ENCODE measurements at regions not wholly inside any gene's neighbourhood (a gene's known extent, or its start where the extent isn't known, plus 50 kb on each side); places are given as distances from the start of the nearest gene placed in this dataset.

GRCh38 chr22:26806445-26807175, 149.2 kb downstream of the MIAT start:
- ChIA-PET CTCF (no interaction called here), POLR2A (ENCODE audit: low non-redundant PET) (no interaction called here)
- H3K4me1 ChIP-seq (ENCODE audit: insufficient read depth, low read length, poor library complexity, severe bottlenecking), result no peaks in the 10 kb centered on the region
- no peak overlapping the region for H3K27ac ChIP-seq (ENCODE audit: low read depth, low read length, poor library complexity, severe bottlenecking)
- H3K27me3 ChIP-seq (replicated peaks; ENCODE audit: insufficient read depth, low read depth, low read length, poor library complexity), result no peaks in the 10 kb centered on the region
- DNase-seq (ENCODE audit: low spot score), result peak; percentile 54
- TF ChIP-seq EZH2 (IDR thresholded peaks at IDR 0.05; ENCODE audit: borderline replicate concordance, low read depth, low read length, poor library complexity, severe bottlenecking) (no peak), CTCF (conservative IDR thresholded peaks at IDR 0.05; ENCODE audit: low read depth, low read length) (no peak)
- H3K36me3 ChIP-seq (ENCODE audit: insufficient read depth, low read length, poor library complexity, severe bottlenecking), result no peaks in the 10 kb centered on the region
- no TSS peak for BruUV-seq (replicated peaks)
- intact Hi-C loops (cut with micrococcal nuclease; ENCODE audit: unreplicated experiment), result no loop called here
- H3K9me3 ChIP-seq (ENCODE audit: low read depth, low read length, poor library complexity, severe bottlenecking), result no peaks in the 10 kb centered on the region
- H3K4me3 ChIP-seq (ENCODE audit: low read depth, low read length, poor library complexity, severe bottlenecking), result no peak overlapping the region

GRCh38 chr22:26811647-26811992, 154.2 kb downstream of the MIAT start:
- intact Hi-C loops (cut with micrococcal nuclease; ENCODE audit: unreplicated experiment), result no loop called here
- Histone ChIP-seq H3K4me3 (ENCODE audit: low read depth, low read length, poor library complexity, severe bottlenecking) (no peak overlapping the region), H3K27me3 (replicated peaks; ENCODE audit: insufficient read depth, low read depth, low read length, poor library complexity) (no peaks in the 10 kb centered on the region), H3K4me1 (ENCODE audit: insufficient read depth, low read length, poor library complexity, severe bottlenecking) (no peaks in the 10 kb centered on the region), H3K36me3 (ENCODE audit: insufficient read depth, low read length, poor library complexity, severe bottlenecking) (no peaks in the 10 kb centered on the region), H3K9me3 (ENCODE audit: low read depth, low read length, poor library complexity, severe bottlenecking) (no peaks in the 10 kb centered on the region), H3K27ac (ENCODE audit: low read depth, low read length, poor library complexity, severe bottlenecking) (no peak overlapping the region)
- no peak for DNase-seq (ENCODE audit: low spot score)
- no TSS peak for BruUV-seq (replicated peaks)
- CTCF ChIA-PET, result no interaction called here
- no peak for TF ChIP-seq EZH2 (IDR thresholded peaks at IDR 0.05; ENCODE audit: borderline replicate concordance, low read depth, low read length, poor library complexity, severe bottlenecking)
- no peak for TF ChIP-seq CTCF (conservative IDR thresholded peaks at IDR 0.05; ENCODE audit: low read depth, low read length)
- POLR2A ChIA-PET (ENCODE audit: low non-redundant PET), result no interaction called here

- BruUV-seq (replicated peaks), result no TSS peak
- Histone ChIP-seq H3K9me3 (ENCODE audit: low read depth, low read length, poor library complexity, severe bottlenecking) (no peaks in the 10 kb centered on the region), H3K4me1 (ENCODE audit: insufficient read depth, low read length, poor library complexity, severe bottlenecking) (no peaks in the 10 kb centered on the region), H3K36me3 (ENCODE audit: insufficient read depth, low read length, poor library complexity, severe bottlenecking) (no peaks in the 10 kb centered on the region), H3K27ac (ENCODE audit: low read depth, low read length, poor library complexity, severe bottlenecking) (no peak overlapping the region), H3K4me3 (ENCODE audit: low read depth, low read length, poor library complexity, severe bottlenecking) (no peak overlapping the region), H3K27me3 (replicated peaks; ENCODE audit: insufficient read depth, low read depth, low read length, poor library complexity) (no peaks in the 10 kb centered on the region)
- ChIA-PET POLR2A (ENCODE audit: low non-redundant PET) (no interaction called here), CTCF (no interaction called here)
- intact Hi-C loops (cut with micrococcal nuclease; ENCODE audit: unreplicated experiment), result no loop called here
- TF ChIP-seq EZH2 (IDR thresholded peaks at IDR 0.05; ENCODE audit: borderline replicate concordance, low read depth, low read length, poor library complexity, severe bottlenecking), result no peak
- DNase-seq (ENCODE audit: low spot score), result no peak
Measured at GRCh38 chr22:26812731-26813130, 155.3 kb downstream of the MIAT start.

- Histone ChIP-seq H3K9me3 (ENCODE audit: low read depth, low read length, poor library complexity, severe bottlenecking) (no peaks in the 10 kb centered on the region), H3K27me3 (replicated peaks; ENCODE audit: insufficient read depth, low read depth, low read length, poor library complexity) (no peaks in the 10 kb centered on the region), H3K27ac (ENCODE audit: low read depth, low read length, poor library complexity, severe bottlenecking) (no peak overlapping the region), H3K36me3 (ENCODE audit: insufficient read depth, low read length, poor library complexity, severe bottlenecking) (no peaks in the 10 kb centered on the region), H3K4me1 (ENCODE audit: insufficient read depth, low read length, poor library complexity, severe bottlenecking) (no peaks in the 10 kb centered on the region), H3K4me3 (ENCODE audit: low read depth, low read length, poor library complexity, severe bottlenecking) (no peak overlapping the region)
- ChIA-PET CTCF (no interaction called here), POLR2A (ENCODE audit: low non-redundant PET) (no interaction called here)
- no TSS peak for BruUV-seq (replicated peaks)
- TF ChIP-seq EZH2 (IDR thresholded peaks at IDR 0.05; ENCODE audit: borderline replicate concordance, low read depth, low read length, poor library complexity, severe bottlenecking) (no peak), CTCF (conservative IDR thresholded peaks at IDR 0.05; ENCODE audit: low read depth, low read length) (no peak)
- intact Hi-C loops (cut with micrococcal nuclease; ENCODE audit: unreplicated experiment), result no loop called here
- DNase-seq (ENCODE audit: low spot score), result no peak
Measured at GRCh38 chr22:26816726-26817125, 159.3 kb downstream of the MIAT start.

All from A673 (cell line).